ENCODE measurements at regions not wholly inside any gene's neighbourhood (a gene's known extent, or its start where the extent isn't known, plus 50 kb on each side); places are given as distances from the start of the nearest gene placed in this dataset.

- DNase-seq (ENCODE audit: low read depth), result no peak
Measured at GRCh38 chr9:99753436-99753835, 68.2 kb upstream of the NR4A3 start.

- DNase-seq (ENCODE audit: low read depth), result no peak
Measured at GRCh38 chr9:99760421-99760820, 61.3 kb upstream of the NR4A3 start.

DNA sequence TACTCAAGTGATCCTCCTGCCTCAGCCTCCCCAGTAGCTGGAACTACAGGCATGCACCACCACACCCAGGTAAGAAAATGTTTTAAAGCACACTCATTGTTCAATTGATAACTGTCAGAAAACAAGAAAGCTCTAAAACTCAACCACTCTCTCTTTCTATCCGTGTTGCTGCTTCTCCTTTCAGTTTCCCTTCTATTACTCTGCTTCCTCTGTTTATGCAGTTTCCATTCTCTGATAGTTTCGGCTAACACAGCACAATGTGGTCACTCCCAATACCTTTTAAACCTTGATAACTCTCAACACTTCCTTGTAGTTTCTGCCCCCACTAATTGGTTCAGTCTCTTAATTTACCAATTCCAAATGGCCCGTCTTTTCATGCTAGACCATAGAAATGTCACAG lies 59.2 kb upstream of the NR4A3 start:
- no peak for DNase-seq (ENCODE audit: low read depth)

Measured in non-pigmented ciliary epithelial cell (primary cell).